Trophoblast cell (in vitro differentiated cells and primary cell): ENCODE measurements at regions not wholly inside any gene's neighbourhood (a gene's known extent, or its start where the extent isn't known, plus 50 kb on each side); places are given as distances from the start of the nearest gene placed in this dataset.

Experiments
- DNase-seq, 2 donors: peaks; one replicate each; pipeline ENCODE4 v3.0.0-alpha.2; 2016
- H2AFZ ChIP-seq: 2 replicates; pipeline ENCODE4 v1.6.1; 2013; ENCODE audit warnings: low read length, moderate library complexity, mild to moderate bottlenecking; ENCODE audit not compliant: insufficient read depth, poor library complexity
- H2AK5ac ChIP-seq: 2 replicates; pipeline ENCODE4 v1.6.1; 2013; ENCODE audit warnings: mild to moderate bottlenecking, low read length
- H2BK120ac ChIP-seq: 2 replicates; pipeline ENCODE4 v1.6.1; 2013; ENCODE audit warnings: low read length, mild to moderate bottlenecking, moderate library complexity; ENCODE audit not compliant: insufficient read depth, poor library complexity
- H2BK12ac ChIP-seq: 2 replicates; pipeline ENCODE4 v1.6.1; 2013; ENCODE audit warnings: mild to moderate bottlenecking, low read length, moderate library complexity
- H2BK5ac ChIP-seq: 2 replicates; pipeline ENCODE4 v1.6.1; 2013; ENCODE audit warnings: low read length, low read depth, moderate library complexity, mild to moderate bottlenecking; ENCODE audit not compliant: poor library complexity
- H3K14ac ChIP-seq: 2 replicates; pipeline ENCODE4 v1.6.1; 2013; ENCODE audit warnings: mild to moderate bottlenecking, low read length
- H3K18ac ChIP-seq: 2 replicates; pipeline ENCODE4 v1.6.1; 2013; ENCODE audit warnings: mild to moderate bottlenecking, low read length
- H3K23ac ChIP-seq: 2 replicates; pipeline ENCODE4 v1.6.1; 2013; ENCODE audit warnings: low read length
- H3K27ac ChIP-seq: 2 replicates; pipeline ENCODE4 v1.5.1; 2013; ENCODE audit warnings: low read depth, mild to moderate bottlenecking, inconsistent platforms, low read length, moderate library complexity
- H3K27me3 ChIP-seq: 2 replicates; pipeline ENCODE4 v1.6.1; 2013; ENCODE audit warnings: inconsistent platforms, mild to moderate bottlenecking, low read length, moderate library complexity; ENCODE audit not compliant: insufficient read depth
- H3K36me3 ChIP-seq, 2 experiments: 1 replicate in 1 of 2; 2 replicates in 1 of 2; pipeline ENCODE4 v1.6.1; 2013; ENCODE audit warnings: low read length in 2 of 2, mild to moderate bottlenecking in 2 of 2, moderate library complexity in 1 of 2; ENCODE audit not compliant: insufficient read depth in 2 of 2, control insufficient read depth in 1 of 2
- H3K4ac ChIP-seq: 2 replicates; pipeline ENCODE4 v1.6.1; 2013; ENCODE audit warnings: low read depth, mild to moderate bottlenecking, low read length, moderate library complexity
- H3K4me1 ChIP-seq, 2 experiments: 1 replicate in 1 of 2; 2 replicates in 1 of 2; pipeline ENCODE4 v1.6.1; 2013; ENCODE audit warnings: low read length in 2 of 2, mild to moderate bottlenecking in 2 of 2, moderate library complexity in 1 of 2; ENCODE audit not compliant: insufficient read depth in 2 of 2, control insufficient read depth in 1 of 2
- H3K4me2 ChIP-seq: 2 replicates; pipeline ENCODE4 v1.6.1; 2013; ENCODE audit warnings: inconsistent platforms, mild to moderate bottlenecking, low read length, moderate library complexity
- H3K4me3 ChIP-seq: 2 replicates; pipeline ENCODE4 v1.5.1; 2013; ENCODE audit warnings: mild to moderate bottlenecking, low read depth, low read length, inconsistent platforms
- H3K79me1 ChIP-seq: one replicate; pipeline ENCODE4 v1.6.1; 2013; ENCODE audit warnings: low read length
- H3K79me2 ChIP-seq: 2 replicates; pipeline ENCODE4 v1.6.1; 2013; ENCODE audit warnings: low read length, mild to moderate bottlenecking; ENCODE audit not compliant: control insufficient read depth, insufficient read depth, poor library complexity
- H3K9ac ChIP-seq: 2 replicates; pipeline ENCODE4 v1.6.1; 2013; ENCODE audit warnings: mild to moderate bottlenecking, low read length
- H3K9me3 ChIP-seq: 2 replicates; pipeline ENCODE4 v1.6.1; 2013; ENCODE audit warnings: low read depth, mild to moderate bottlenecking, control low read depth, inconsistent platforms, low read length; ENCODE audit not compliant: insufficient read depth
- H4K12ac ChIP-seq: 2 replicates; pipeline ENCODE4 v1.6.1; 2013; ENCODE audit warnings: low read depth, mild to moderate bottlenecking, low read length, moderate library complexity
- H4K8ac ChIP-seq: 2 replicates; pipeline ENCODE4 v1.6.1; 2013; ENCODE audit warnings: low read depth, mild to moderate bottlenecking, low read length, moderate library complexity
- H4K91ac ChIP-seq: one replicate; pipeline ENCODE4 v1.6.1; 2013; ENCODE audit warnings: low read depth, mild to moderate bottlenecking, low read length, moderate library complexity
- WGBS: extraction: QIAGEN DNeasy Blood & Tissue Kit; methylation state at CpG from one replicate; pipeline ENCODE4 v1.1.7; 2013; ENCODE audit warnings: missing lambda C conversion rate; ENCODE audit not compliant: insufficient read length, insufficient coverage; ENCODE audit errors: extremely low coverage; 5-methylcytosine and 5-hydroxymethylcytosine counted together

DNA sequence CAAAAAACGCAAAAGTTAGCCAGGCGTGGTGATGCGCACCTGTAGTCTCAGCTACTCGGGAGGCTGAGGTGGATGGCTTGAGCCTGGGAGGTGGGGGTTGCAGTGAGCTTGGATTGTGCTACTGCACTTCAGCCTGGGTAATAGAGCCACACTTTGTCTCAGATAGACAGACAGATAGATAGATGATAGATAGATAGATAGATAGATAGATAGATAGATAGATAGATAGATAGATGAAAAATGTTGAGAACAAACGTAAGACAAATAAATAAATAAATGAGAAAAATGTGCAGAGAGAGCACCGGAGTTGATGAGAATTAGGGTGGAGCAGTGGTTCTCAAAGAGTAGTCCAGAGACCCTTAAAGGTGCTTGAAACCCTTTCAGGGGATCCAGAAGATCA lies 58.4 kb upstream of the ARL8B start:
- Histone ChIP-seq H3K4me3 (no peak overlapping the region), H2BK12ac (no peak overlapping the region), H3K27me3 (no peaks in the 10 kb centered on the region), H4K12ac (no peak overlapping the region), H3K18ac (no peak overlapping the region), H3K4me2 (no peak overlapping the region), H3K9me3 (no peaks in the 10 kb centered on the region), H3K79me1 (no peaks in the 10 kb centered on the region), H3K79me2 (peaks cover 1% of the 10 kb centered on the region), H2AFZ (no peak overlapping the region), H3K9ac (no peak overlapping the region), H4K8ac (no peak overlapping the region), H2BK120ac (no peak overlapping the region), H2BK5ac (no peak overlapping the region), H3K36me3 (no peaks in the 10 kb centered on the region), H3K14ac (no peak overlapping the region), H2AK5ac (no peak overlapping the region), H4K91ac (no peak overlapping the region), H3K23ac (no peak overlapping the region), H3K27ac (no peak overlapping the region), H3K4me1 (peaks cover 0 to 3% of the 10 kb centered on the region in 2 experiments), H3K4ac (no peak overlapping the region)
- WGBS: no CpG with 5 or more reads among the region's 6 CpGs
- DNase-seq: no peak

DNA sequence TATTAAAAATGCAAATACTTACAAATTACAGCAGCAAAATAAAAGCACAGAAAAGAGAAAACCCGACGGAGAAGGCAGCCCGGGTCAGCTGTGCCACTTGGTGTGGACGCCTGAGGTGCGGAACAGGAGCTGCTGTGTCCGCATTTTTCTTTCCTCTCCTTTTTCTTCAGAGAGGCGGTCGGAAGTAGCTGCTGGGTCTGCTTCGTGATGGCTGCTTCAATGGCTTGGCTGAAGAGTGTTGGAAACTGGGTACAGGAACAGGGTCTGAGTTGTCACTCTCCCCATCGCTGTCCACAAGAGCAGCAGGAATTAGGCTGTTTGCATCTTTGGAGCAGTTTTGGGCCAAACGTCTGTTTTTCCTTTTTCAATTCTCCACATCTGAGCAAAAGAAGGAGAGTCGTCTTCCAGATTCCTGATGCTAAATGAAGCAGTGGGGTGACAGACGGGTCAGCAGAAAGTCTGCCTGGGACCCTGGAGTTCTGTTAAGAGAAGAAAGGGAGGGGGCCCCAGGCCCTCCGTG lies 53.5 kb upstream of the ARL8B start:
- Histone ChIP-seq H3K14ac (no peak overlapping the region), H3K27ac (no peak overlapping the region), H3K18ac (no peak overlapping the region), H3K23ac (no peak overlapping the region), H3K4me1 (no peaks in the 10 kb centered on the region), H3K79me1 (no peaks in the 10 kb centered on the region), H3K9ac (no peak overlapping the region), H2BK5ac (no peak overlapping the region), H2BK120ac (no peak overlapping the region), H3K27me3 (no peaks in the 10 kb centered on the region), H3K4me2 (no peak overlapping the region), H2AFZ (no peak overlapping the region), H2BK12ac (no peak overlapping the region), H3K4ac (no peak overlapping the region), H4K91ac (no peak overlapping the region), H2AK5ac (no peak overlapping the region), H3K9me3 (no peaks in the 10 kb centered on the region), H4K8ac (no peak overlapping the region), H3K36me3 (no peaks in the 10 kb centered on the region), H3K4me3 (no peak overlapping the region), H4K12ac (no peak overlapping the region), H3K79me2 (no peaks in the 10 kb centered on the region)
- WGBS: no CpG with 5 or more reads among the region's 14 CpGs
- DNase-seq: no peak

DNA sequence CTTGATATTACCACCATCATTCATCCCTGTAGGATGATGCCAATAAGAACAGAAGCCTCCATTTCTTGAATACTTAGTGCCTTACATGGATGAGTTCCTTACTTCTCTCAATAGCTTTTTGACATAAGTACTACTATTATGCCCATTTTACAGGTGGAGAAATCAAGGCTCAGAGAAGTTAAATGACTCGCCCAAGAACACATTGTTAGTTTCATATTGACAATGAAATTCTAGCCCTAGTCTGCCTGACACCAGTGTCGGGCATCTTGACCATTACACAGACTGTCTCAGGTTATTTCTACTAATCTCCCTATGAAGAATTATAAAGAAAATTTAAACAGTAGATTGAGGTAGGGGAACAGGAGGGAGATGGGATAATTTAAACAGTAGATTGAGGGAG lies 52.5 kb upstream of the ARL8B start:
- H3K79me2 ChIP-seq: no peaks in the 10 kb centered on the region
- no peaks in the 10 kb centered on the region for H3K27me3 ChIP-seq
- no peak overlapping the region for H4K8ac ChIP-seq
- no peak overlapping the region for H3K14ac ChIP-seq
- H3K9me3 ChIP-seq: no peaks in the 10 kb centered on the region
- H2AFZ ChIP-seq: no peak overlapping the region
- no peak overlapping the region for H4K12ac ChIP-seq
- no peak overlapping the region for H3K4ac ChIP-seq
- H3K4me2 ChIP-seq: no peak overlapping the region
- H3K4me1 ChIP-seq: no peaks in the 10 kb centered on the region
- no peak overlapping the region for H3K9ac ChIP-seq
- no peak overlapping the region for H3K27ac ChIP-seq
- no CpG with 5 or more reads among the region's 2 CpGs for WGBS
- no peak overlapping the region for H2BK12ac ChIP-seq
- no peak overlapping the region for H3K23ac ChIP-seq
- H3K36me3 ChIP-seq: no peaks in the 10 kb centered on the region
- H3K18ac ChIP-seq: no peak overlapping the region
- no peaks in the 10 kb centered on the region for H3K79me1 ChIP-seq
- H2BK120ac ChIP-seq: no peak overlapping the region
- no peak overlapping the region for H2BK5ac ChIP-seq
- H2AK5ac ChIP-seq: no peak overlapping the region
- DNase-seq: no peak
- no peak overlapping the region for H4K91ac ChIP-seq
- H3K4me3 ChIP-seq: no peak overlapping the region

DNA sequence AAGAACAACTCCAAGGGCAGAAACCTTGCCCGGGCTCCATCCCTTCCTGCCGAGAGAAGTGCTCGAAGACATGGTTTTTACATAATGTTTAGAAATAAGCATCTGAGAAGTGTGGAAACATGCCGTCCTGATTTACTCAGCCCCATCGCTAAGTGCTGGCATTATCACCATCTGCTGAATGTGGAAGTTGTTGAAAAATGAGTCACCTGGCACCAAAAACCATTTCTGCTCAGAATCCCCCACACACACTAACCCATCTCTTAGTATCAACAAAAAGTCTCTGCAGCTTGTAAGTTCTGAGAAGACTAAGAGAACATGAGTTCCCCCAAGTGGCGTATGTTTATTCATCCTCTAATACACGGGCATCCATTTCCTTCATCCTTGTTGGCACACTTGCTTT lies 51.0 kb upstream of the ARL8B start:
- H2AK5ac ChIP-seq: no peak overlapping the region
- H2BK120ac ChIP-seq: no peak overlapping the region
- no peak overlapping the region for H3K27ac ChIP-seq
- no CpG with 5 or more reads among the region's 7 CpGs for WGBS
- H3K9me3 ChIP-seq: no peaks in the 10 kb centered on the region
- no peaks in the 10 kb centered on the region for H3K79me1 ChIP-seq
- no peak overlapping the region for H3K23ac ChIP-seq
- no peaks in the 10 kb centered on the region for H3K27me3 ChIP-seq
- H3K4me1 ChIP-seq: no peaks in the 10 kb centered on the region
- no peak overlapping the region for H2BK12ac ChIP-seq
- no peaks in the 10 kb centered on the region for H3K79me2 ChIP-seq
- H3K4me3 ChIP-seq: no peak overlapping the region
- no peak overlapping the region for H4K8ac ChIP-seq
- no peak overlapping the region for H3K4me2 ChIP-seq
- no peak overlapping the region for H3K9ac ChIP-seq
- DNase-seq: no peak
- H3K18ac ChIP-seq: no peak overlapping the region
- H2AFZ ChIP-seq: no peak overlapping the region
- no peak overlapping the region for H4K12ac ChIP-seq
- H3K4ac ChIP-seq: no peak overlapping the region
- H4K91ac ChIP-seq: no peak overlapping the region
- H3K36me3 ChIP-seq: no peaks in the 10 kb centered on the region
- H3K14ac ChIP-seq: no peak overlapping the region
- H2BK5ac ChIP-seq: no peak overlapping the region
